A673 (cell line): ENCODE measurements at regions not wholly inside any gene's neighbourhood (a gene's known extent, or its start where the extent isn't known, plus 50 kb on each side); places are given as distances from the start of the nearest gene placed in this dataset.

ENCODE experiments used
- CTCF ChIP-seq: fragments of 300-800, 200-600 bp; sonication (generic); conservative IDR thresholded peaks from 2 replicates; pipeline ENCODE4 v1.5.1; 2017; ENCODE audit warnings: low read depth, mild to moderate bottlenecking, antibody characterized with exemption, low read length, moderate library complexity, mixed read lengths
- EZH2 ChIP-seq: fragments of 200-600 bp; sonication (generic); IDR thresholded peaks from 2 replicates; pipeline ENCODE4 v1.6.1; 2017; ENCODE audit warnings: borderline replicate concordance, low read depth, mild to moderate bottlenecking, mixed read lengths, antibody characterized with exemption, low read length; ENCODE audit not compliant: poor library complexity, severe bottlenecking

- TF ChIP-seq CTCF, result no peak
- no peak for TF ChIP-seq EZH2
Measured at GRCh38 chr5:10167806-10168205, 81.9 kb downstream of the ATPSCKMT start.
